CD4-positive, alpha-beta T cell treated with Interleukin-6 at 100 ng/mL for 8 hours (primary cell): ENCODE measurements at regions not wholly inside any gene's neighbourhood (a gene's known extent, or its start where the extent isn't known, plus 50 kb on each side); places are given as distances from the start of the nearest gene placed in this dataset.
A peak's percentile ranks its signal among the peaks of the same experiment; 100 is the strongest.
"Not testable (repeated sequence)": the region's sequence is repeated elsewhere in the genome, so short reads cannot be mapped to it uniquely, and the experiment has no call there.

Experiments used
- DNase-seq: peaks from one replicate; pipeline ENCODE4 v3.0.0-alpha.2; 2020; ENCODE audit warnings: mixed read lengths, low spot score

DNA sequence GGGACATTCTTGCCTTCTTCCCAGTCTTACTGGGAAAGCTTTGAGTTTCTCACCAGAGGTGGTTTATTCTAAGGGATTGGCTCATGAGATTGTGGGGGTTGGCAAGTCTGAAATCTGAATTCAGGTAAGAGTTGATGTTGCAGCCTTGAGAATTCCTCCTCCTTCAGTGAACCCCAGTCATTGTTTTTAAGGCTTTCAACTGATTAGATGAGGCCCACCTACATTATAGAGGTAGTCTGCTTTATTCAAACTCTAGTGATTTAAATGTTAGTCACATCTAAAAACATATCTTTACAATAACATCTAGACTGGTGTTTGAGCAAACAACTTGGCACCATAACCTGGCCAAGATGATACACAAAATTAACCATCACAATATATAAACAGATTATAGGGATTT lies 156.5 kb upstream of the MED14 start:
- no peak for DNase-seq

- DNase-seq: no peak
Observed at GRCh38 chrX:40893251-40893910, 158.0 kb upstream of the MED14 start.

- DNase-seq: no peak
Observed at GRCh38 chrX:40895246-40895645, 159.9 kb upstream of the MED14 start.

DNA sequence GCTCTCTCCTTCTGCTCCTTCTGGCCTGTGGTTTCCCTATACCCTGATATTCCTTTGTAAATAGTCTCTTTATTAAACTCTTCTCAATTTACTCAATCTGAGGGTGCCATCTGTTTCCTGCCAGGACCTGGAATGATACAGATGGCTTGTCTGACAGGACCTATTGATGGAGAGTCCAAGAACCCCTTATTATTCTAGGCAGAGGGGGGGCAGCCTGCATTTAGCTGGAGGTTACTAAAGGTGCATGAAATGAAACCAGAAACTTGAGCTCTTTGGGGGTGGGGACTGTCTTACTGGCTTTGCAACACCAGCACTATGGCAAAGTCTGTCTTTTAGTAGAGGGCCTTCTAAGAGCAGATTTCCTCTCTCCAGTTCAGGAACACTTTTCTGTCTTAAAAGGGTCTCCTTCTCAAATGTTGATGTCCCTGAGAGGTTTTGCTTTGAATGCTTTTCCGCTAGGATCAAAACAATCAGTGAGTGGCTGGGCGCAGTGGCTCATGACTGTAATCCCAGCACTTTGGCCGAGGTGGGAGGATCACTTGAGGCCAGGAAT lies 162.5 kb upstream of the MED14 start:
- no peak for DNase-seq

GRCh38 chrX:40904739-40905138 lies 169.4 kb upstream of the MED14 start:
- DNase-seq: not testable (repeated sequence)

GRCh38 chrX:40908026-40908425 lies 172.7 kb upstream of the MED14 start:
- no peak for DNase-seq

DNA sequence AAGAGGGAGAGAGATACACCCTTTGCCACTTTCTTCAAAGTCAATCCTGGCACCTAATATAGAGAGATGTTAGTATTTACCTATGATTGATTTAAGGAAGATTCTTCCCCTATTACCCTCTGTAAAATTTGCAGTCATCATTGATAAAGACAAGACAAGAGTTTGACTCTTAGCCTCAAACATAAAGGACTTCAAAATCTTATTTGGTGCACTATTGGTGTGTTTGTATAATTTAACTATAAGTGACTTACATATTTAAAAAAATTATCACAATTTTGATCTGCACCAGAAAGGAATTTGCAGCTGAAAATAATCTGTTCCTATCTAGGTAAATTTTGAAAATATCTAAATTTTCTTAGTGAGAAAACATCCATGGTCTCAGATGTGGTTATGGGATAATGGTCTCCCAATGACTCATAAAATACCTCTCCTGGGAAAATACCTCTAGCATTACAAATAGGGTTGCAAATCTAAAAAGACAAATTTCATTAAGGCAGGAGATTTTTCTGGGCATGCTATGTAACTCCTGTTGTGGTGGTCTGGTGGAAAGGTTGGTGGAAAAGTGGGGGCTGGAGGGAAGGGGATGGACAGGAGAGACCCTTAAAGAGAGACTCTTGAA lies 173.6 kb upstream of the MED14 start:
- no peak for DNase-seq

DNA sequence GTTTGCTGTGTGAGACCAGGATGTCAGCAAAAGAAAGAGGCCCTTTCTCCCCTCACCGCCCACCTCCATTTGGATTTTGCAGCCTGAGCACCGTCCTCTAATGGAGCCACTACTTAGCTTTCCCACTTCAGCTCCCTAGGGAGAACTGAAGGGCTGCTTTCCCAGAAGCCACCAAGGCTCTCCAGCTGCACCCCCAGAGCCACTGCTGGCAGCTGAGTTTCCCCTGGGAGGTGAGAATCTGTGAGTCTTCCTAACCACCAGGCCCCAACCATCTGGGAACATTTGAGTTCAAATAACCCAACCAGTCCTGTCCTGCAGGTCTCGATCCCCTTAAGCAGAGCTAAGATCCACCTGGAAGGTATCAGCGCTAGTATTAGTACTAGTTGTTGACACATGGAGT lies 173.1 kb upstream of the USP9X start:
- DNase-seq: no peak

GRCh38 chrX:40912576-40912975 lies 172.7 kb upstream of the USP9X start:
- DNase-seq: no peak

DNA sequence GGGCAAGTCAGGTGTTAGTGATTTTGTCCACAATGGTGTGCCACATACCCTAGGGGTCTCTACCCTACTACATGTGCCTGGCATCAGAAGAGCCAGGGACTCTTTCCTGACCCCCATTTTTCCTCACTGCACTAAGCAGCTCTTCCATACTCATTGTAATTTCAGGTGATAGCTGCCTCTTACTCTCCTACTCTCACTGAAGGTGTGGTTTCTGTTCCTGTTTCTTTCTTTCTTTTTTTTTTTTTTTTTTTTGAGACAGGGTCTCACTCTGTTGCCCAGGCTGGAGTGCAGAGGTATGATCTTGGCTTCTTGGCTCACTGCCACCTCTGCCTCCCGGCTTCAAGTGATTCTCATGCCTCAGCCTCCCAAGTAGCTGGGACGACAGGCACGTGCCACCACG lies 164.9 kb upstream of the USP9X start:
- no peak for DNase-seq

GRCh38 chrX:40922307-40922706 lies 162.9 kb upstream of the USP9X start:
- no peak for DNase-seq

DNA sequence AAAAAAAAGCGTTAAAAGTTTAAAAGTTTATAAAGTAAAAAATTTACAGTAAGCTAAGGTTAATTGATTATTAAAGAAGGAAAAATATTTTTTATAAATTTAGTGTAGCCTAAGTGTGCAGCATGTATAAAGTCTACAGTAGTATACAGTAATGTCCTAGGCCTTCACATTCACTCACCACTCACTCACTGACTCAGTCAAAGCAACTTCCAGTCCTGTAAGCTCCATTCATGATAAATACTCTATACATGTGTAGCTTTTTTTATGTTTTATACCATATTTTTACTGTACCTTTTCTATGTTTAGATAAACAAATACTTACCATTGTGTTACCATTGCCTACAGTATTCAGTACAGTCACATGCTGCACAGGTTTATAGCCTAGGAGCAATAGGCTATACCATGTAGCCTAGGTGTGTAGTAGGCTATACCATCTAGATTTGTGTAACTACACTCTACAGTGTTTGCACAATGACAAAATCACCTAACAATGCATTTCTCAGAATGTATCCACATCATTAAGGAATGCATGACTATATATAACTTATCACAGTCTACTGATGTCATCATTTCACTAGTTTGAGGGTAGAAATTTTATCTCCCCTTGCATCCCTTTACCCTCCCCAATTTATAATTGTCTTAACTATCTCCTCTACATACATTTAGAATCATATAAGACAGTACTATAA lies 158.4 kb upstream of the USP9X start:
- DNase-seq: not testable (repeated sequence)

DNA sequence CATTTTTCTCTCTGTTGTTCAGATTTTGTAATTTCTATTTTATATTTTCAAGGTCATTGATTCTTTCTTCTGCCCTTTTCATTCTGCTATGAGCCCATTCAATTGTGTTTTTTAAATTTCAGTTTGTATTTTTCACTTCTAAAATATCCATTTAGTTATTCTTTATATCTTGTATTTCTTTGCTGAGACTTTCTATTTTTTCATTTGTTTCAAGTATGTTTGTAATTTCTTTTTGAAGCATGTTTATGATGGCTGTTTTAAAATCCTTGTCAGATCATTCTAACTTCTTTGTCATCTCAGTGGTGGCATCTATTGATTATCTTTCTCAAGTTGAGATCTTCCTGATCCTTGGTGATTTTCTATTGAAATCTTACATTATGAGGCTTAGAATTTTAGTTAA lies 157.2 kb upstream of the USP9X start:
- DNase-seq: no peak

GRCh38 chrX:40931921-40932320 lies 153.3 kb upstream of the USP9X start:
- no peak for DNase-seq

GRCh38 chrX:40933132-40933705 lies 152.0 kb upstream of the USP9X start:
- peak; percentile 10 for DNase-seq

- DNase-seq: no peak
Observed at GRCh38 chrX:40933706-40934425, 151.4 kb upstream of the USP9X start.

GRCh38 chrX:40936827-40937226 lies 148.4 kb upstream of the USP9X start:
- no peak for DNase-seq

GRCh38 chrX:40938423-40938822 lies 146.8 kb upstream of the USP9X start:
- DNase-seq: no peak

GRCh38 chrX:40943093-40943641 lies 142.1 kb upstream of the USP9X start:
- no peak for DNase-seq

- no peak for DNase-seq
Observed at GRCh38 chrX:40945361-40945713, 139.9 kb upstream of the USP9X start.

DNA sequence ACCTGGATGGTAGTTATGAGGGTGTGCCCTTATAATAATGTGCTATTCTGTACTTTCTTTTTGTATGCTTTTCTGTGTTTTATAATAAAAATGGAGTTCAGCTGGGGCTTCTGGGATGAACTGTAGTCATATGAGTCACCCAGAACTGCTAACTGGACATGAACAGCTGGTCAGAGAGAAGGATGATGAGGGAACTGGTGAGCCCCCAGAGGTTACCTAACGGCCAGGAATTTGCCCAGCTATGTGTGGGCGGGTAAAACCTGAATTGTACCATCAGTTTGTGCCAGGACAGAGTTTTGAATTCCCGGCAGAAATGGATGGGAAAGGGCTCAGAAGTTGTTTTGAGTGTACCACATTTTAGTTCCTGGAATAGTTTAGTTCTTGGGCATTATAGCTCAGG lies 138.0 kb upstream of the USP9X start:
- no peak for DNase-seq

GRCh38 chrX:40949071-40949470 lies 136.2 kb upstream of the USP9X start:
- no peak for DNase-seq
